ENCODE measurements at regions not wholly inside any gene's neighbourhood (a gene's known extent, or its start where the extent isn't known, plus 50 kb on each side); places are given as distances from the start of the nearest gene placed in this dataset.

GRCh38 chr1:224859651-224860050 lies 69.8 kb upstream of the DNAH14 start:
- ChIA-PET POLR2A (ENCODE audit: low non-redundant PET) (no interaction called here), CTCF (interaction anchor here (0.6 kb wide), 1 partner anchor 36 kb away, joined by 3 read pairs; no protein-coding TSS in a partner anchor)
- H3K27ac ChIP-seq: no peak overlapping the region
- no peak for TF ChIP-seq CTCF (conservative IDR thresholded peaks at IDR 0.05; ENCODE audit: low read depth)
- DNase-seq (ENCODE audit: low spot score): no peak

- ChIA-PET CTCF (interaction anchor here (0.6 to 1.0 kb wide), 2 partner anchors 216 to 218 kb away, joined by 3 to 5 read pairs; no protein-coding TSS in a partner anchor), POLR2A (ENCODE audit: low non-redundant PET) (no interaction called here)
- DNase-seq (ENCODE audit: low spot score): no peak
- no peak overlapping the region for H3K27ac ChIP-seq
- no peak for TF ChIP-seq CTCF (conservative IDR thresholded peaks at IDR 0.05; ENCODE audit: low read depth)
Measured at GRCh38 chr1:224860488-224861338, 68.8 kb upstream of the DNAH14 start.

GRCh38 chr1:224861339-224861716 lies 68.1 kb upstream of the DNAH14 start:
- CTCF ChIA-PET: interaction anchor here (0.7 to 1.0 kb wide), 3 partner anchors 10 to 439 kb away, joined by 3 to 5 read pairs (median 3); no protein-coding TSS in a partner anchor

GRCh38 chr1:224863486-224863885 lies 66.0 kb upstream of the DNAH14 start:
- no peak for TF ChIP-seq CTCF (conservative IDR thresholded peaks at IDR 0.05; ENCODE audit: low read depth)
- no peak for DNase-seq (ENCODE audit: low spot score)
- ChIA-PET CTCF (interaction anchor here (0.5 kb wide), 1 partner anchor 357 kb away, joined by 3 read pairs; no protein-coding TSS in a partner anchor), POLR2A (ENCODE audit: low non-redundant PET) (no interaction called here)
- H3K27ac ChIP-seq: no peak overlapping the region

More at GRCh38 chr1:224861339-224861716, 68.1 kb upstream of the DNAH14 start:
- no peak for TF ChIP-seq CTCF (conservative IDR thresholded peaks at IDR 0.05; ENCODE audit: low read depth)
- DNase-seq (ENCODE audit: low spot score): no peak
- no peak overlapping the region for H3K27ac ChIP-seq
- POLR2A ChIA-PET (ENCODE audit: low non-redundant PET): no interaction called here

- ChIA-PET POLR2A (ENCODE audit: low non-redundant PET) (no interaction called here), CTCF (no interaction called here)
- no peak for DNase-seq (ENCODE audit: low spot score)
- no peak for TF ChIP-seq CTCF (conservative IDR thresholded peaks at IDR 0.05; ENCODE audit: low read depth)
- no peak overlapping the region for H3K27ac ChIP-seq
Measured at GRCh38 chr1:224864006-224864405, 65.5 kb upstream of the DNAH14 start.

- ChIA-PET CTCF (no interaction called here), POLR2A (ENCODE audit: low non-redundant PET) (no interaction called here)
- no peak for TF ChIP-seq CTCF (conservative IDR thresholded peaks at IDR 0.05; ENCODE audit: low read depth)
- H3K27ac ChIP-seq: no peak overlapping the region
- DNase-seq (ENCODE audit: low spot score): no peak
Measured at GRCh38 chr1:224865510-224865909, 64.0 kb upstream of the DNAH14 start.
